Keratinocyte (primary cell): ENCODE measurements at regions not wholly inside any gene's neighbourhood (a gene's known extent, or its start where the extent isn't known, plus 50 kb on each side); places are given as distances from the start of the nearest gene placed in this dataset.

Source experiments
- CTCF ChIP-seq, 3 experiments: IDR thresholded peaks in 1 of 3; conservative IDR thresholded peaks in 1 of 3; optimal IDR thresholded peaks in 1 of 3; 2 replicates in 2 of 3; 3 replicates in 1 of 3; pipeline versions ENCODE3 to v1.5.1; 2011; ENCODE audit warnings: low read length in 3 of 3, mild to moderate bottlenecking in 3 of 3, moderate library complexity in 2 of 3, control low read depth in 1 of 3, inconsistent platforms in 1 of 3; ENCODE audit not compliant: insufficient read depth in 2 of 3; ENCODE audit errors: extremely low read depth in 1 of 3
- EZH2 ChIP-seq: IDR thresholded peaks from one replicate; pipeline ENCODE4 v1.6.1; 2012; ENCODE audit warnings: inconsistent platforms, mild to moderate bottlenecking, low read length, moderate library complexity

DNA sequence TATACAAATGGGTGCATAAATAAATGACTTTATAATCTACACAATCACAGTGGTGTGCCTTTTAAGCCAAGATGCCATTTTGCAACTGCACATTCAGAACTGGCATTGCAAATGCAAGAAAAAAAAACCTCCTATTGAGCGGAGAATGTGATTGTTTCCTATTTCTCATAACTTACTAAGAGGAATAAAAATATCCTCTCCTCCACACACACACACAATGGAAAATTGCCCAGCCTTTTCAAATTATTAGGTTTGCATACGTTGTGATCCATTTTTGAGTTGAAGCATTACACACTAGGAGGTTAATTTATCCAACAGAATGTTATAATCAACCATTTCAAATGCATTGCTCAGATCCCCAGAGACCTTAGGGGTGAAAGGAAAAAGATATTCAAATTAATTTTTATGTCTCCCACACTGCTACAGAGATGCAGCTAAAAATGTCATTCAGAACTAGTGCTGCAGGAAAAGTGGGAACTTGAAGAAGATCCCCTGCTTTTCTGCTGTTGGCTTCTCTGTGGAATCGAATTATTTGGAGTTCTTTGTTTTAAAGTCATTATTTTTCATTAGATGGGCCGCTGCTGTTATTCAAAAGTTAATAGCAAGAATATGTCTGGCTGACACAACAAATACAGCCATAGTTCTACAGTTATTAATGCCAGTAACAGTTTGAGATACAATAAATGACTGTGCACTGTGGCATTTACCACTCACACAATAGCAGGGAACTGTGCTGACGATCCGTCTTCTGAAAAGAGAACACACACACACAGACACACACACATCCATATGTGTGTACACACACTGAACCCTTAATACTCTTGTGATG, 299.9 kb upstream of the ANO5 start:
- TF ChIP-seq CTCF (optimal IDR thresholded peaks at IDR 0.05 in 1 of 3, IDR thresholded peaks at IDR 0.05 in 1 of 3, conservative IDR thresholded peaks at IDR 0.05 in 1 of 3; ENCODE audit: extremely low read depth in 1 of 3, insufficient read depth in 2 of 3, low read length in 3 of 3) (no peak), EZH2 (no peak)
